Type B pancreatic cell (in vitro differentiated cells): ENCODE measurements at regions not wholly inside any gene's neighbourhood (a gene's known extent, or its start where the extent isn't known, plus 50 kb on each side); places are given as distances from the start of the nearest gene placed in this dataset.

Source experiments
- DNase-seq: peaks from one replicate; pipeline ENCODE4 v3.0.0; 2021; ENCODE audit warnings: mixed read lengths; ENCODE audit not compliant: unreplicated experiment; ENCODE audit errors: extremely low spot score
- H3K27ac Mint-ChIP-seq: 2 replicates; pipeline ENCODE4 v1.8.0; 2021; ENCODE audit warnings: mild to moderate bottlenecking, mixed read lengths
- H3K27me3 Mint-ChIP-seq: 2 replicates; pipeline ENCODE4 v1.8.0; 2021; ENCODE audit warnings: mixed read lengths
- H3K36me3 Mint-ChIP-seq: 2 replicates; pipeline ENCODE4 v1.8.0; 2021; ENCODE audit warnings: mixed read lengths
- H3K4me1 Mint-ChIP-seq: one replicate; pipeline ENCODE4 v1.8.0; 2021; ENCODE audit warnings: mixed read lengths; ENCODE audit not compliant: unreplicated experiment
- H3K4me3 Mint-ChIP-seq: 2 replicates; pipeline ENCODE4 v1.8.0; 2021; ENCODE audit warnings: mild to moderate bottlenecking, mixed read lengths
- H3K9me3 Mint-ChIP-seq: 2 replicates; pipeline ENCODE4 v1.8.0; 2021; ENCODE audit warnings: mixed read lengths
- TF ChIP-seq, protein P1 (sequence below): fragments of 200-600 bp; sonication (generic); conservative IDR thresholded peaks from 2 replicates; pipeline ENCODE4 v1.5.0; 2021; ENCODE audit warnings: antibody characterized with exemption, mild to moderate bottlenecking

DNA sequence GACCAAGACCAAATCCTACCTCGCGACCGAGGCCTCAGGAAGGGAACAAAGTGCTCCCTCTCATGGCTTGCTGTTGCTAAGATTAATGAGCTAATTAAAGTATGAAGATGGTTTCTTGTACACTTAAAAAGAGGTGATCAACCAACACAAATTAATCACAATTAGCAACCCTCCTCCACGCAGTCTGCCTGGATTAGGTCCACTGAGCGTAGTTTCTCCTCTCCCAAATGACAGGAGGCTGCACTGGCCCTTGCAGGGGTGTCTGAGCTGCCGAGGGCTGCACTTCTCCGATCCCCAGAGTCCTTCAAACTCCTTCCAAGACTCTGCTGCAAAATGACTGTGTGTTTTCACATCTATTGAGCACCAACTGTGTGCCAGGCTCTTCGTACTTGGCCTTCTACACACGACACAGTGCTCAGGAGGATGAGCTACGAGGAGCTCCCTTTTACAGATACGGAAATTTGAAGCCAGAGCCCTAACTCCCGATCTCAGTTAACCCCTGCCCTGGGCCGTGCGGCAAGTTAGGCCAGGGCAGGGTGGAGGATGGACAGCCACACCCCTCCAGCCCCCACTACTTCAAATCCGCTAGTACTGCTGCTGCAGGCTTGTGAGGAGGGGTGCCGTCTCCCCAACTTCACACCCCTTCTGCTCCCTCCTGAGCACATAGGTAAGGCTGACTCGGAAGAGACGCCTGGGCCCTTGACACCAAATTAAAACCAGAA lies 101.0 kb upstream of the LINGO1 start:
- H3K36me3 Mint-ChIP-seq, result no peaks in the 10 kb centered on the region
- no peak for DNase-seq
- H3K27me3 Mint-ChIP-seq, result peaks cover 11% of the 10 kb centered on the region
- H3K4me3 Mint-ChIP-seq, result no peak overlapping the region
- no peaks in the 10 kb centered on the region for H3K9me3 Mint-ChIP-seq
- peaks cover 24% of the 10 kb centered on the region for H3K4me1 Mint-ChIP-seq
- TF ChIP-seq, protein P1, sequence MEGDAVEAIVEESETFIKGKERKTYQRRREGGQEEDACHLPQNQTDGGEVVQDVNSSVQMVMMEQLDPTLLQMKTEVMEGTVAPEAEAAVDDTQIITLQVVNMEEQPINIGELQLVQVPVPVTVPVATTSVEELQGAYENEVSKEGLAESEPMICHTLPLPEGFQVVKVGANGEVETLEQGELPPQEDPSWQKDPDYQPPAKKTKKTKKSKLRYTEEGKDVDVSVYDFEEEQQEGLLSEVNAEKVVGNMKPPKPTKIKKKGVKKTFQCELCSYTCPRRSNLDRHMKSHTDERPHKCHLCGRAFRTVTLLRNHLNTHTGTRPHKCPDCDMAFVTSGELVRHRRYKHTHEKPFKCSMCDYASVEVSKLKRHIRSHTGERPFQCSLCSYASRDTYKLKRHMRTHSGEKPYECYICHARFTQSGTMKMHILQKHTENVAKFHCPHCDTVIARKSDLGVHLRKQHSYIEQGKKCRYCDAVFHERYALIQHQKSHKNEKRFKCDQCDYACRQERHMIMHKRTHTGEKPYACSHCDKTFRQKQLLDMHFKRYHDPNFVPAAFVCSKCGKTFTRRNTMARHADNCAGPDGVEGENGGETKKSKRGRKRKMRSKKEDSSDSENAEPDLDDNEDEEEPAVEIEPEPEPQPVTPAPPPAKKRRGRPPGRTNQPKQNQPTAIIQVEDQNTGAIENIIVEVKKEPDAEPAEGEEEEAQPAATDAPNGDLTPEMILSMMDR, result no peak
- H3K27ac Mint-ChIP-seq, result no peak overlapping the region

DNA sequence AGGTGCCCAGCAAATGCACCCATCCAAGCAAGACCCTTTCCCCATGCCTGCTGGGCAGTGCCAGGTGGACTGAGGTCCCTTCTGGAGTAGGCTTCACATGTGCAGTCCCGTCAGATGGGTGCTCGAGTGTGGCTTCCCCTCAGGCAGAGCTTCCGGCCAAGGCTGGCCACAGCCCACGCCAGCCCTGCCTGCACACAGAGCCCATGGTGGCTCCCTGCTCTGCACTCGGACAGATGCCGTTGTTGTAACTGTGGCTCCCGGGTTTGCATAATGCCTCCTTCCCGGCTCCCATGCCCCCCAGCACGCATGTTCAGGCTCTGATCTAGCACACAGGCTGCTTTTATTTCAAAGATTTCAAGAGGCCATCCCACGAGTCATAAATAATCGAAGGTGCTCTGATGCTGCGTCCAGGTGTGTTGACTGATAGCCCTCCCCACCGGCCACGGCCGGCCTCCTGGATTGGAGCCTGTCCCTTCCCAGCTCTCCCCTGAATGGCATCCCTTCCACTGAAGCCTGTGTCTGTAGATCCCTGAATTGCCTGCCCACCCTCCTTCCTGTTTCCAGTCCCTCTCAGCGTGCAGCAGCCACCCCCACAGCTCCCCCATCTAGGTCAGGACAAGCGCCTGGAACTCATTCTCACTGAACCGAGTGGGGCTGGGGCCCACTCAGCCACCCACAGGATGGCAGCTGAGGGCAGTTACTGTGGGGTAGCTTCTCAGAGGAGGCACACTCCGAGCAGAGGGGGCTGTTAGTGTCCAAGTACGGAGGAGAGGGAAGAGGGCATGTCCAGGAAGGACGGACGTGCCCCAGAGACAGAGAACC lies 100.0 kb upstream of the LINGO1 start:
- H3K4me3 Mint-ChIP-seq, result no peak overlapping the region
- H3K27ac Mint-ChIP-seq, result no peak overlapping the region
- TF ChIP-seq, protein P1, result no peak
- peaks cover 15% of the 10 kb centered on the region for H3K4me1 Mint-ChIP-seq
- peaks cover 3% of the 10 kb centered on the region for H3K27me3 Mint-ChIP-seq
- DNase-seq, result no peak
- no peaks in the 10 kb centered on the region for H3K36me3 Mint-ChIP-seq
- no peaks in the 10 kb centered on the region for H3K9me3 Mint-ChIP-seq

DNA sequence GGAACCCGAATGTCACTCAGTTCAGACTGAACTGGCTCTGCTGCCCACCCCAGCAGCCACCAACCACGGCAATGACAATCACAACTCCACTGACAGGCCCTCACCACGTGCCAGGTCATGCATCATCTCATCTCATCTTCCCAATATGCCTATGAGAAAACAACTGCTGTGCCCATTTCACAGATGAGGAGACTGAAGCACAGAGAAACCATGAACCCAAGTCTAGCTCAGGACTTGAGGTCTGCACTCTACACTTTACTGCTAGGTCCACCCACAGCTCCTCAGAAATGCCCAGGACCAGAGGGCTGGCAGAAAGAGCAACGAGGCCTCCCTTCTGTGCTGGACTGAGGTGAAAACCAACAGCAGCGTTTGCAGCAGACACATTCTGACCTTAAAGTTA lies 99.2 kb upstream of the LINGO1 start:
- H3K27ac Mint-ChIP-seq, result no peak overlapping the region
- no peak overlapping the region for H3K4me3 Mint-ChIP-seq
- no peaks in the 10 kb centered on the region for H3K27me3 Mint-ChIP-seq
- TF ChIP-seq, protein P1, result no peak
- H3K9me3 Mint-ChIP-seq, result no peaks in the 10 kb centered on the region
- peaks cover 15% of the 10 kb centered on the region for H3K4me1 Mint-ChIP-seq
- H3K36me3 Mint-ChIP-seq, result no peaks in the 10 kb centered on the region
- DNase-seq, result no peak

DNA sequence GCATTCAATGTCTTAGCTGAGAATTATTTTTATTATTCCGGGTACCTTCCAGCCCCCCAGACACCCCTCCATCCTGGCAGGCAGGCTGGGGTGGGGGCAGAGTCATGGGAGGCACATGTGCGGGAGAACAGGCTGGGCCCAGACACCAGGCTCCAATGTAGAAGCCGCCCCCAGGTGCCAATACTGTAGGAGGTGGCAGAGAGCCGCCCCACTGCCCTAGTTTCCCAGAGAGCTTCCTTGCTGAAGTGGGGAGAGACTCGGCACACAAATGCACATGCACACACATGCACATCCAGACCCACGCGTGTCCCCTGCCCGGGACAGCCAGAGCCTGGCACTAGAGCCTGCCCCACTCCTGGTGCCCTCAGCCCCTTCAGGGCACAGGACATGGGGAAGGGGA lies 98.4 kb upstream of the LINGO1 start:
- Mint-ChIP-seq H3K27ac (no peak overlapping the region), H3K36me3 (no peaks in the 10 kb centered on the region), H3K9me3 (no peaks in the 10 kb centered on the region), H3K4me1 (peaks cover 15% of the 10 kb centered on the region), H3K4me3 (no peak overlapping the region), H3K27me3 (no peaks in the 10 kb centered on the region)
- no peak for DNase-seq
- TF ChIP-seq, protein P1, result no peak

DNA sequence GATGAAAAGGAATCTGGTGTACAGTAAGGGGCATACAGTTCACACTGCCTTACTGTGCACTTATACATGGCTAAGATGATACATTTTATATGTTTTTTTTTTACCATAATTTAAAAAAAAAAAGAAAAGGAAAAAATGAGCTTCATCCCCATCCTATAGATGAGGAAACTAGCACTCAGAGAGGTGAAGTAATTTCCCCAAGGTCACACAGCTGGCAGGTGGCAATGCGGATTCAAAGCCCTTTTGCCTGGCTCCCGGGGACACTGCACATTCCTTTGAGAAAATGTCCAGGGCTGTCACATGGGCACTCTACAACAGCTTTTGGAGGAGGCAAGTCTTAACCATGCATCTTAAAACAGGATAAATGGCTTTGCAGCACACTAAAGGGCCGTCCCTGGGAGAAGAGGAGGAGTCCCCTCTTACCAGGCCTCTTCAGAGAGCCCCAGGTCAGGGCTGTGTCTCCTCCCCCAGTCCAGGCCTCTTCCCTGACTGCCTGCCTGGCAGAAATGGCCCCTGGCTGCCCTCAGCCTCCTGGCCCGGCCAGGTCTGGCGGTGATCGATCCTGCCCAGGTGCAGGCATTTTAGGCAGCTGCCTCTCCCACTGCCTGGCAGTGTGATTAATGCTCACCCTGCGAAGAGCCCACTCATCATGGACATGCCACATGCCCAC lies 95.1 kb upstream of the LINGO1 start:
- H3K27ac Mint-ChIP-seq, result no peak overlapping the region
- H3K27me3 Mint-ChIP-seq, result no peaks in the 10 kb centered on the region

More for the DNA sequence above, 95.1 kb upstream of the LINGO1 start:
- no peaks in the 10 kb centered on the region for H3K9me3 Mint-ChIP-seq
- H3K4me3 Mint-ChIP-seq, result no peak overlapping the region
- H3K4me1 Mint-ChIP-seq, result peaks cover 2% of the 10 kb centered on the region
- H3K36me3 Mint-ChIP-seq, result no peaks in the 10 kb centered on the region
- TF ChIP-seq, protein P1, result no peak
- no peak for DNase-seq
